A549 (cell line): ENCODE measurements at regions not wholly inside any gene's neighbourhood (a gene's known extent, or its start where the extent isn't known, plus 50 kb on each side); places are given as distances from the start of the nearest gene placed in this dataset.

Source experiments
- ATAC-seq, 2 experiments: fragments of 200-7000 bp in 1 of 2; fragments of >200 bp in 1 of 2; cut with Nextera tagmentation in 1 of 2; cut with Tn5 transposase in 1 of 2; 3 replicates each; pipeline versions ENCODE4 v1.8.0 to v1.9.1; 2018 to 2020; ENCODE audit warnings: mild to moderate bottlenecking in 1 of 2, moderate library complexity in 1 of 2
- CTCF ChIA-PET: fragments of 300-600 bp; sonication (Branson Sonifier 250); formaldehyde crosslinking; extraction: SDS; loops from one replicate; lab custom pipeline; 2021; ENCODE audit warnings: antibody characterized with exemption, inconsistent platforms; lab: Yijun Ruan, JAX
- POLR2A ChIA-PET: fragments of 350-600 bp; formaldehyde crosslinking; extraction: SDS; loops from one replicate; lab custom pipeline; 2021; ENCODE audit warnings: antibody characterized with exemption, inconsistent platforms; lab: Yijun Ruan, JAX
- DNase-seq, 2 experiments: peaks; one replicate each; pipeline versions ENCODE4 v3.0.0 to v3.0.0-alpha.2; 2011 to 2016; ENCODE audit warnings: low read depth in 1 of 2, low spot score in 1 of 2
- FAIRE-seq: peaks from 2 replicates; lab custom pipeline; 2011; peaks lifted over from hg19 to GRCh38; lab: Jason Lieb, UNC
- H3K27ac ChIP-seq, 2 experiments: fragments of >200 bp; sonication (Bioruptor Twin); formaldehyde crosslinking; 3 replicates each; pipeline ENCODE4 v1.5.1; 2016 to 2017
- H3K4me1 ChIP-seq: fragments of >200 bp; sonication (Bioruptor Twin); formaldehyde crosslinking; 3 replicates; pipeline ENCODE4 v1.6.1; 2016
- H3K4me2 ChIP-seq: fragments of >200 bp; sonication (Bioruptor Twin); formaldehyde crosslinking; 3 replicates; pipeline ENCODE4 v1.6.1; 2016
- H3K4me3 ChIP-seq: fragments of >200 bp; sonication (Bioruptor Twin); formaldehyde crosslinking; 3 replicates; pipeline ENCODE4 v1.5.1; 2016
- H3K9me3 ChIP-seq: fragments of >200 bp; sonication (Bioruptor Twin); formaldehyde crosslinking; 3 replicates; pipeline ENCODE4 v1.6.1; 2016
- CHD2 ChIP-seq: fragments of 150-350 bp; IDR thresholded peaks from 2 replicates; pipeline ENCODE4 v1.6.1; 2014; ENCODE audit warnings: low read length; ENCODE audit not compliant: partially characterized antibody
- CHD4 ChIP-seq: fragments of 200-600 bp; sonication (generic); IDR thresholded peaks from 2 replicates; pipeline ENCODE4 v1.6.1; 2016; ENCODE audit warnings: antibody characterized with exemption, mild to moderate bottlenecking, borderline replicate concordance
- E2F6 ChIP-seq: IDR thresholded peaks from 2 replicates; pipeline ENCODE4 v1.6.1; 2012; ENCODE audit warnings: low read depth, borderline replicate concordance
- EP300 ChIP-seq, 2 experiments: fragments of >200 bp; sonication (Bioruptor Twin); formaldehyde crosslinking; IDR thresholded peaks; 2 replicates in 1 of 2; 3 replicates in 1 of 2; pipeline ENCODE4 v1.6.1; 2016 to 2017
- ESRRA ChIP-seq: fragments of 150-350 bp; IDR thresholded peaks from 2 replicates; pipeline ENCODE4 v1.6.1; 2014; ENCODE audit warnings: mild to moderate bottlenecking, low read length, borderline replicate concordance
- FOXS1 ChIP-seq: fragments of 250-450 bp; sonication (Bioruptor Pico); IDR thresholded peaks from 2 replicates; pipeline ENCODE4 v1.5.0; 2020; ENCODE audit warnings: mild to moderate bottlenecking, moderate library complexity
- GATA3 ChIP-seq: IDR thresholded peaks from 2 replicates; pipeline ENCODE4 v1.6.1; 2012; ENCODE audit warnings: borderline replicate concordance
- HDAC2 ChIP-seq: fragments of 200-600 bp; sonication (generic); IDR thresholded peaks from 2 replicates; pipeline ENCODE4 v1.6.1; 2016
- HES2 ChIP-seq: fragments of >200 bp; sonication (Bioruptor Twin); formaldehyde crosslinking; IDR thresholded peaks from 2 replicates; pipeline ENCODE4 v1.6.1; 2016
- HEYL ChIP-seq: fragments of 250-450 bp; sonication (Bioruptor Pico); IDR thresholded peaks from 2 replicates; pipeline ENCODE4 v1.8.0; 2021; ENCODE audit warnings: mild to moderate bottlenecking, moderate library complexity
- HMGXB4 ChIP-seq: fragments of 250-450 bp; sonication (Bioruptor Pico); IDR thresholded peaks from 2 replicates; pipeline ENCODE4 v1.5.0; 2021; ENCODE audit warnings: mild to moderate bottlenecking, moderate library complexity, borderline replicate concordance
- HOXB13 ChIP-seq: fragments of 250-450 bp; sonication (Bioruptor Pico); IDR thresholded peaks from 2 replicates; pipeline ENCODE4 v1.5.0; 2020; ENCODE audit warnings: low read depth, mild to moderate bottlenecking, moderate library complexity
- HOXB5 ChIP-seq: fragments of 250-450 bp; sonication (Bioruptor Pico); IDR thresholded peaks from 2 replicates; pipeline ENCODE4 v1.5.0; 2020; ENCODE audit warnings: mild to moderate bottlenecking, moderate library complexity
- JUN ChIP-seq, 2 experiments: fragments of >200 bp; sonication (Bioruptor Twin); formaldehyde crosslinking; IDR thresholded peaks; 2 replicates in 1 of 2; 3 replicates in 1 of 2; pipeline ENCODE4 v1.6.1; 2016 to 2017
- JUNB ChIP-seq: fragments of >200 bp; sonication (Bioruptor Twin); formaldehyde crosslinking; IDR thresholded peaks from 2 replicates; pipeline ENCODE4 v1.6.1; 2016
- MAFK ChIP-seq: fragments of 450-650 bp; IDR thresholded peaks from 2 replicates; pipeline ENCODE4 v1.6.1; 2014; ENCODE audit not compliant: partially characterized antibody
- MAZ ChIP-seq: fragments of 150-350 bp; IDR thresholded peaks from 2 replicates; pipeline ENCODE4 v1.6.1; 2014; ENCODE audit warnings: antibody characterized with exemption, low read depth, low read length, borderline replicate concordance
- MYC ChIP-seq: IDR thresholded peaks from 2 replicates; pipeline ENCODE4 v1.6.1; 2012; ENCODE audit warnings: mild to moderate bottlenecking, inconsistent platforms, low read length, improper control_type of control experiment, borderline replicate concordance
- NR3C1 ChIP-seq: fragments of >200 bp; sonication (Bioruptor Twin); formaldehyde crosslinking; IDR thresholded peaks from 3 replicates; pipeline ENCODE4 v1.6.1; 2017
- PHF8 ChIP-seq: fragments of 200-600 bp; sonication (generic); IDR thresholded peaks from 2 replicates; pipeline ENCODE4 v1.6.1; 2016; ENCODE audit warnings: low read depth, mild to moderate bottlenecking, antibody characterized with exemption, moderate library complexity, borderline replicate concordance
- POLR2A ChIP-seq: IDR thresholded peaks from 2 replicates; pipeline ENCODE4 v1.6.1; 2012; ENCODE audit warnings: mild to moderate bottlenecking, low read length
- POLR2AphosphoS2 ChIP-seq: conservative IDR thresholded peaks from 2 replicates; pipeline ENCODE4 v1.6.1; 2012; ENCODE audit warnings: low read length, improper control_type of control experiment, inconsistent platforms
- RAD21 ChIP-seq, 2 experiments: fragments of >200 bp in 1 of 2; sonication (Bioruptor Twin) in 1 of 2; formaldehyde crosslinking in 1 of 2; IDR thresholded peaks in 1 of 2; conservative IDR thresholded peaks in 1 of 2; 2 replicates in 1 of 2; 3 replicates in 1 of 2; pipeline ENCODE4 v1.6.1; 2012 to 2018; ENCODE audit warnings: inconsistent platforms in 1 of 2
- RARB ChIP-seq: fragments of 250-450 bp; sonication (Bioruptor Pico); IDR thresholded peaks from 2 replicates; pipeline ENCODE4 v1.8.0; 2021; ENCODE audit warnings: mild to moderate bottlenecking, moderate library complexity
- USF2 ChIP-seq: fragments of 450-650 bp; IDR thresholded peaks from 2 replicates; pipeline ENCODE4 v1.6.1; 2014; ENCODE audit warnings: antibody characterized with exemption
- ZSCAN20 ChIP-seq: fragments of 250-450 bp; sonication (Bioruptor Pico); IDR thresholded peaks from 2 replicates; pipeline ENCODE4 v1.8.0; 2022; ENCODE audit warnings: mild to moderate bottlenecking, moderate library complexity
- WGBS: methylation state at CpG from one replicate; pipeline ENCODE4 v1.1.6; 2017; ENCODE audit errors: missing lambda C conversion rate; 5-methylcytosine and 5-hydroxymethylcytosine counted together
- TF ChIP-seq, protein P1 (sequence below): fragments of 200-600 bp; sonication (generic); IDR thresholded peaks from 2 replicates; pipeline ENCODE4 v1.6.1; 2016; ENCODE audit warnings: antibody characterized with exemption, mild to moderate bottlenecking, moderate library complexity

- no peak overlapping the region for H3K4me2 ChIP-seq
- no peaks in the 10 kb centered on the region for H3K9me3 ChIP-seq
- ChIA-PET CTCF (no interaction called here), POLR2A (no interaction called here)
- ATAC-seq (no peak), DNase-seq (no peak), FAIRE-seq (no peak)
- no peaks in the 10 kb centered on the region for H3K4me1 ChIP-seq
- no peak overlapping the region for H3K27ac ChIP-seq
- no peak overlapping the region for H3K4me3 ChIP-seq
- TF ChIP-seq POLR2AphosphoS2 (no peak), RAD21 (conservative IDR thresholded peaks at IDR 0.05 in 1 of 2, IDR thresholded peaks at IDR 0.05 in 1 of 2) (no peak), POLR2A (no peak), ESRRA (no peak), HOXB5 (CRISPR knock-in tag) (no peak), PHF8 (no peak), HOXB13 (CRISPR knock-in tag) (no peak), FOXS1 (CRISPR knock-in tag) (no peak), NR3C1 (no peak), GATA3 (no peak), HES2 (no peak), CHD4 (no peak)
- TF ChIP-seq, protein P1, sequence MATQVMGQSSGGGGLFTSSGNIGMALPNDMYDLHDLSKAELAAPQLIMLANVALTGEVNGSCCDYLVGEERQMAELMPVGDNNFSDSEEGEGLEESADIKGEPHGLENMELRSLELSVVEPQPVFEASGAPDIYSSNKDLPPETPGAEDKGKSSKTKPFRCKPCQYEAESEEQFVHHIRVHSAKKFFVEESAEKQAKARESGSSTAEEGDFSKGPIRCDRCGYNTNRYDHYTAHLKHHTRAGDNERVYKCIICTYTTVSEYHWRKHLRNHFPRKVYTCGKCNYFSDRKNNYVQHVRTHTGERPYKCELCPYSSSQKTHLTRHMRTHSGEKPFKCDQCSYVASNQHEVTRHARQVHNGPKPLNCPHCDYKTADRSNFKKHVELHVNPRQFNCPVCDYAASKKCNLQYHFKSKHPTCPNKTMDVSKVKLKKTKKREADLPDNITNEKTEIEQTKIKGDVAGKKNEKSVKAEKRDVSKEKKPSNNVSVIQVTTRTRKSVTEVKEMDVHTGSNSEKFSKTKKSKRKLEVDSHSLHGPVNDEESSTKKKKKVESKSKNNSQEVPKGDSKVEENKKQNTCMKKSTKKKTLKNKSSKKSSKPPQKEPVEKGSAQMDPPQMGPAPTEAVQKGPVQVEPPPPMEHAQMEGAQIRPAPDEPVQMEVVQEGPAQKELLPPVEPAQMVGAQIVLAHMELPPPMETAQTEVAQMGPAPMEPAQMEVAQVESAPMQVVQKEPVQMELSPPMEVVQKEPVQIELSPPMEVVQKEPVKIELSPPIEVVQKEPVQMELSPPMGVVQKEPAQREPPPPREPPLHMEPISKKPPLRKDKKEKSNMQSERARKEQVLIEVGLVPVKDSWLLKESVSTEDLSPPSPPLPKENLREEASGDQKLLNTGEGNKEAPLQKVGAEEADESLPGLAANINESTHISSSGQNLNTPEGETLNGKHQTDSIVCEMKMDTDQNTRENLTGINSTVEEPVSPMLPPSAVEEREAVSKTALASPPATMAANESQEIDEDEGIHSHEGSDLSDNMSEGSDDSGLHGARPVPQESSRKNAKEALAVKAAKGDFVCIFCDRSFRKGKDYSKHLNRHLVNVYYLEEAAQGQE: no peak
- TF ChIP-seq, all 56 proteins: peak for 0
These were observed 284.0 kb downstream of the ATP23 start for GRCh38 chr12:58225203-58225877.

GRCh38 chr12:58233886-58234285, 292.5 kb downstream of the ATP23 start:
- no peak for FAIRE-seq
- WGBS: 50% methylated on average over 2 of the region's 2 CpGs
- CTCF ChIA-PET: no interaction called here
- no peak for TF ChIP-seq CHD2
- no peak for TF ChIP-seq E2F6
- no peak for TF ChIP-seq RARB (CRISPR knock-in tag)
- no peak for TF ChIP-seq HDAC2
- TF ChIP-seq MAZ: no peak
- no peak for TF ChIP-seq JUNB
- no peak for TF ChIP-seq HMGXB4 (CRISPR knock-in tag)
- no peak for TF ChIP-seq JUN (IDR thresholded peaks at IDR 0.05)
- TF ChIP-seq MAFK: no peak
- TF ChIP-seq HEYL: no peak
- no peak for TF ChIP-seq PHF8
- TF ChIP-seq, protein P1: no peak
- no peak for TF ChIP-seq CHD4
- no peak for TF ChIP-seq USF2
- TF ChIP-seq MYC: no peak
- no peak for TF ChIP-seq ZSCAN20 (CRISPR knock-in tag)
- TF ChIP-seq EP300 (IDR thresholded peaks at IDR 0.05): no peak

More at GRCh38 chr12:58233886-58234285, 292.5 kb downstream of the ATP23 start:
- H3K9me3 ChIP-seq: peaks cover 3% of the 10 kb centered on the region; the same call in 2 of the 3 replicates
- no peak overlapping the region for H3K4me3 ChIP-seq
- H3K27ac ChIP-seq: no peak overlapping the region
- POLR2A ChIA-PET: no interaction called here
- H3K4me1 ChIP-seq: no peaks in the 10 kb centered on the region
- no peak for DNase-seq
- no peak for ATAC-seq
- no peak overlapping the region for H3K4me2 ChIP-seq
